Osteoblast (primary cell): ENCODE measurements at regions not wholly inside any gene's neighbourhood (a gene's known extent, or its start where the extent isn't known, plus 50 kb on each side); places are given as distances from the start of the nearest gene placed in this dataset.
A peak's percentile ranks its signal among the peaks of the same experiment; 100 is the strongest.

Experiments used
- DNase-seq: peaks from one replicate; pipeline ENCODE4 v3.0.0; 2011; ENCODE audit warnings: low spot score, mixed read lengths; ENCODE audit not compliant: insufficient read length; ENCODE audit errors: missing footprints
- H2AFZ ChIP-seq: 2 replicates; pipeline ENCODE4 v1.6.0; 2011; ENCODE audit warnings: mild to moderate bottlenecking, low read length
- H3K27ac ChIP-seq: 2 replicates; pipeline ENCODE4 v1.5.1; 2011; ENCODE audit warnings: mild to moderate bottlenecking, low read depth, low read length, moderate library complexity
- H3K27me3 ChIP-seq: 2 replicates; pipeline ENCODE4 v1.6.0; 2012; ENCODE audit warnings: mild to moderate bottlenecking, control low read depth, inconsistent platforms, low read length, moderate library complexity; ENCODE audit not compliant: insufficient read depth
- H3K36me3 ChIP-seq: 2 replicates; pipeline ENCODE4 v1.5.1; 2011; ENCODE audit warnings: mild to moderate bottlenecking, low read length, control low read depth, moderate library complexity; ENCODE audit not compliant: insufficient read depth
- H3K4me1 ChIP-seq: 2 replicates; pipeline ENCODE4 v1.5.1; 2011; ENCODE audit warnings: mild to moderate bottlenecking, low read length, control low read depth, moderate library complexity; ENCODE audit not compliant: insufficient read depth
- H3K4me2 ChIP-seq: 2 replicates; pipeline ENCODE4 v1.6.0; 2011; ENCODE audit warnings: mild to moderate bottlenecking, low read length; ENCODE audit not compliant: insufficient read depth
- H3K4me3 ChIP-seq: fragments of 200-600 bp; sonication (generic); 3 replicates; pipeline ENCODE4 v1.5.1; 2012; ENCODE audit warnings: mild to moderate bottlenecking, low read length, inconsistent platforms; ENCODE audit not compliant: insufficient read depth
- H3K79me2 ChIP-seq: 2 replicates; pipeline ENCODE4 v1.6.0; 2012; ENCODE audit warnings: mild to moderate bottlenecking, low read length, control low read depth, inconsistent platforms; ENCODE audit not compliant: insufficient read depth
- H3K9me3 ChIP-seq: 2 replicates; pipeline ENCODE4 v1.5.1; 2011; ENCODE audit warnings: low read depth, low read length, control low read depth
- H4K20me1 ChIP-seq: 2 replicates; pipeline ENCODE4 v1.6.0; 2012; ENCODE audit warnings: mild to moderate bottlenecking, low read length, control low read depth; ENCODE audit not compliant: insufficient read depth
- TF ChIP-seq, protein P1 (sequence below): IDR thresholded peaks from 2 replicates; pipeline ENCODE4 v1.5.1; 2011; ENCODE audit warnings: mild to moderate bottlenecking, low read depth, low read length, moderate library complexity; ENCODE audit errors: extremely low read depth

DNA sequence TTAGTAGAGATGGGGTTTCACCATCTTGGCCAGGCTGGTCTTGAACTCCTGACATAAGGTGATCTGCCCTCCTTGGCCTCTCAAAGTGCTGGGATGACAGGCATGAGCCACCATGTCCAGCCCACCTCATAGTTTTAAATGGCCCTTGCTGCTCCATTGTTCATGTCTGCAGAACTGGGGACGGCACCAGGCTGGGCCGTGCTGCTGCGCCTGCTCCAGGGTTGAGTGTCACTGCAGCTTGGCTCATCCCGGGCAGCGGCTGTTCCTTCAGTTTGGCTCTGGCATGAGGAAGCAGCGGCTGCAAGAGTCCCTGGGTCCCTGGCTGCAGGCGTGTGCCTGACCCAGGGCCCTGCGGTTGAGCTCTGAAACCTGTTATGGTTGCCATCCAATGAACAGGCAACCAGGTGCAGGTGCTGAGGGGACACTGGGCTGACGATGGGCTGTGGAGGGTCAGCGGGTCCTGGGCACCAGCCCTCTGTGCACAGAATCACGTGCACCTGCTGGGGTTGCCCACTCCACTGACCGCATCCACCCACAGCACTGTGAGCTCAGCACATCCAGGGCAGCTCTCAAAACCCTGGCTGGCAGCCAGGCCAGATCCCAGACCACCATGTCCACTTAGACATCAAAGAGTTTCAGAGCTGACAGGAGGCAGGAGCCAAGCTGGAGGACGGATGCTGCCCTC is 70.2 kb upstream of the PPP2R2D start:
- no peaks in the 10 kb centered on the region for H4K20me1 ChIP-seq
- H3K4me2 ChIP-seq = no peak overlapping the region
- H3K4me1 ChIP-seq = no peaks in the 10 kb centered on the region
- no peak overlapping the region for H2AFZ ChIP-seq
- TF ChIP-seq, protein P1, sequence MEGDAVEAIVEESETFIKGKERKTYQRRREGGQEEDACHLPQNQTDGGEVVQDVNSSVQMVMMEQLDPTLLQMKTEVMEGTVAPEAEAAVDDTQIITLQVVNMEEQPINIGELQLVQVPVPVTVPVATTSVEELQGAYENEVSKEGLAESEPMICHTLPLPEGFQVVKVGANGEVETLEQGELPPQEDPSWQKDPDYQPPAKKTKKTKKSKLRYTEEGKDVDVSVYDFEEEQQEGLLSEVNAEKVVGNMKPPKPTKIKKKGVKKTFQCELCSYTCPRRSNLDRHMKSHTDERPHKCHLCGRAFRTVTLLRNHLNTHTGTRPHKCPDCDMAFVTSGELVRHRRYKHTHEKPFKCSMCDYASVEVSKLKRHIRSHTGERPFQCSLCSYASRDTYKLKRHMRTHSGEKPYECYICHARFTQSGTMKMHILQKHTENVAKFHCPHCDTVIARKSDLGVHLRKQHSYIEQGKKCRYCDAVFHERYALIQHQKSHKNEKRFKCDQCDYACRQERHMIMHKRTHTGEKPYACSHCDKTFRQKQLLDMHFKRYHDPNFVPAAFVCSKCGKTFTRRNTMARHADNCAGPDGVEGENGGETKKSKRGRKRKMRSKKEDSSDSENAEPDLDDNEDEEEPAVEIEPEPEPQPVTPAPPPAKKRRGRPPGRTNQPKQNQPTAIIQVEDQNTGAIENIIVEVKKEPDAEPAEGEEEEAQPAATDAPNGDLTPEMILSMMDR = no peak
- H3K27me3 ChIP-seq = no peaks in the 10 kb centered on the region
- H3K9me3 ChIP-seq = no peaks in the 10 kb centered on the region
- no peak overlapping the region for H3K4me3 ChIP-seq
- no peaks in the 10 kb centered on the region for H3K79me2 ChIP-seq
- no peaks in the 10 kb centered on the region for H3K36me3 ChIP-seq
- no peak overlapping the region for H3K27ac ChIP-seq
- DNase-seq = peak; percentile 59

DNA sequence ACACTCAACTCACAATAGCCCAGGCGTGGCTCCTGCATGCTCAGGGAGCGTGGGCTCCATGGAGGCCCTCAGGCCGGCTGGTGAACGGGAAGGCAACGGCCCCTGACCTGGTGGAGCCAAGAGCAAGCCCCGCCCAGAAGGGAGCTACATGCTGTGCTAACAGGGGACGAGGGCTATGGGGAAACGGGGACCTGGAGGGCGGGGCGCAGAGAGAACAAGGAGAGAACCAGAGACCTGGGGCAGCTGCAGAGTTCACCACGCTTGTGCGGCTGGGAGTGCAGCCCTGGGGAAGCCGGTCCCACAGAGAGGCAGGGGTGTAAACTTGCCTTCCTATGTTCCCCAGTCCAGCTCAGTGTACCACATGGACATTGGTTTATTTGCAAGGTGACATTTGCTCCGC is 69.2 kb upstream of the PPP2R2D start:
- H2AFZ ChIP-seq = no peak overlapping the region
- no peaks in the 10 kb centered on the region for H3K79me2 ChIP-seq
- no peak overlapping the region for H3K4me3 ChIP-seq
- TF ChIP-seq, protein P1 = no peak
- no peaks in the 10 kb centered on the region for H3K4me1 ChIP-seq
- no peak overlapping the region for H3K27ac ChIP-seq
- H3K27me3 ChIP-seq = no peaks in the 10 kb centered on the region
- H3K36me3 ChIP-seq = no peaks in the 10 kb centered on the region
- no peaks in the 10 kb centered on the region for H4K20me1 ChIP-seq
- H3K9me3 ChIP-seq = no peaks in the 10 kb centered on the region
- no peak overlapping the region for H3K4me2 ChIP-seq
- DNase-seq = peak; percentile 8

GRCh38 chr10:131832056-131832685 is 68.6 kb upstream of the PPP2R2D start:
- Histone ChIP-seq H3K4me2 (no peak overlapping the region), H3K4me3 (no peak overlapping the region), H3K36me3 (no peaks in the 10 kb centered on the region), H3K79me2 (no peaks in the 10 kb centered on the region), H3K4me1 (no peaks in the 10 kb centered on the region), H3K27ac (no peak overlapping the region), H3K9me3 (no peaks in the 10 kb centered on the region), H3K27me3 (no peaks in the 10 kb centered on the region), H4K20me1 (no peaks in the 10 kb centered on the region), H2AFZ (no peak overlapping the region)
- peak; percentile 44 for DNase-seq
- TF ChIP-seq, protein P1 = no peak

DNA sequence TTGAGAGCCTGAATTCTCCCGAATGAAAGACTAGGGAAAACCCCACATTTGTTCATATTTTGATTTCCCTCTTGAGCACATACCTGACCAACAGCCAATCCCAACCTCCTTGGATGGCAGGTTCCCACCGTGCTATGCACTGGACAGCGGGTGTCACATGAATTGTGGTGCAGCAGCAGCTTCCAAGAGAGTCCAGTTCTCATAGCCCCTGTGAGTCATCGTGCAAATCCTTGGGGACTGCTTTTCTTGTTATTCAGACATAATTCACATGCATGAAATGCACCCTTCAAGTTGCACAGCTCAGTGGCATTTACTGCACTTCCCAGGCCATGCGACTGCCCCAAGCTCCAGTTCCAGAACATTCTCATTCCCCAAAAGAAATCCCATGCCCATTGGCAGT is 67.8 kb upstream of the PPP2R2D start:
- H2AFZ ChIP-seq = no peak overlapping the region
- DNase-seq = peak; percentile 48
- H3K27me3 ChIP-seq = no peaks in the 10 kb centered on the region
- H3K4me1 ChIP-seq = no peaks in the 10 kb centered on the region
- H3K4me3 ChIP-seq = no peak overlapping the region
- H3K27ac ChIP-seq = no peak overlapping the region
- H3K9me3 ChIP-seq = no peaks in the 10 kb centered on the region
- H4K20me1 ChIP-seq = no peaks in the 10 kb centered on the region
- no peak overlapping the region for H3K4me2 ChIP-seq
- TF ChIP-seq, protein P1 = no peak
- H3K36me3 ChIP-seq = no peaks in the 10 kb centered on the region
- no peaks in the 10 kb centered on the region for H3K79me2 ChIP-seq
